SK-N-SH treated with all-trans-retinoic acid at 6 μM for 48 hours (cell line): ENCODE measurements at regions not wholly inside any gene's neighbourhood (a gene's known extent, or its start where the extent isn't known, plus 50 kb on each side); places are given as distances from the start of the nearest gene placed in this dataset.

Source experiments
- ATAC-seq: fragments of 200-7000 bp; cut with Tn5 transposase; 3 replicates; pipeline ENCODE4 v1.9.1; 2020; ENCODE audit warnings: mild to moderate bottlenecking, moderate library complexity
- ARNTL ChIP-seq: fragments of 450-650 bp; formaldehyde crosslinking; IDR thresholded peaks from 2 replicates; pipeline ENCODE4 v1.5.0; 2020; ENCODE audit warnings: low read depth, mild to moderate bottlenecking, moderate library complexity, borderline replicate concordance
- CSDC2 ChIP-seq: fragments of 250-450 bp; sonication (Bioruptor Pico); IDR thresholded peaks from 2 replicates; pipeline ENCODE4 v1.5.0; 2020; ENCODE audit warnings: mild to moderate bottlenecking, moderate library complexity
- ESRRG ChIP-seq: fragments of 250-450 bp; sonication (Bioruptor Pico); IDR thresholded peaks from 2 replicates; pipeline ENCODE4 v1.6.1; 2021; ENCODE audit warnings: mild to moderate bottlenecking
- GLIS3 ChIP-seq: fragments of 250-450 bp; sonication (Bioruptor Pico); IDR thresholded peaks from 2 replicates; pipeline ENCODE4 v1.5.0; 2020; ENCODE audit warnings: mild to moderate bottlenecking, moderate library complexity
- ISL1 ChIP-seq: fragments of 250-450 bp; sonication (Bioruptor Pico); IDR thresholded peaks from 2 replicates; pipeline ENCODE4 v2.1.2; 2022; ENCODE audit warnings: mild to moderate bottlenecking, moderate library complexity
- PPARA ChIP-seq: fragments of 250-450 bp; sonication (Bioruptor Pico); IDR thresholded peaks from 2 replicates; pipeline ENCODE4 v1.5.0; 2020; ENCODE audit warnings: mild to moderate bottlenecking, borderline replicate concordance
- SNAI2 ChIP-seq: fragments of 250-450 bp; sonication (Bioruptor Pico); IDR thresholded peaks from 2 replicates; pipeline ENCODE4 v1.5.0; 2020; ENCODE audit warnings: mild to moderate bottlenecking, moderate library complexity
- TCF4 ChIP-seq: fragments of 250-450 bp; sonication (Bioruptor Pico); IDR thresholded peaks from 2 replicates; pipeline ENCODE4 v1.8.0; 2021; ENCODE audit warnings: mild to moderate bottlenecking, moderate library complexity, borderline replicate concordance
- TOX ChIP-seq: fragments of 250-450 bp; sonication (Bioruptor Pico); IDR thresholded peaks from 2 replicates; pipeline ENCODE4 v1.8.0; 2021; ENCODE audit warnings: mild to moderate bottlenecking, moderate library complexity, borderline replicate concordance
- TSHZ2 ChIP-seq: fragments of 250-450 bp; sonication (Bioruptor Pico); IDR thresholded peaks from 2 replicates; pipeline ENCODE4 v1.5.0; 2020; ENCODE audit warnings: mild to moderate bottlenecking, moderate library complexity
- ZFP3 ChIP-seq: fragments of 250-450 bp; sonication (Bioruptor Pico); IDR thresholded peaks from 2 replicates; pipeline ENCODE4 v1.5.0; 2020; ENCODE audit warnings: mild to moderate bottlenecking, moderate library complexity
- ZFP30 ChIP-seq: fragments of 450-650 bp; formaldehyde crosslinking; IDR thresholded peaks from 2 replicates; pipeline ENCODE4 v1.5.0; 2022; ENCODE audit warnings: mild to moderate bottlenecking, moderate library complexity
- ZNF70 ChIP-seq: fragments of 450-650 bp; formaldehyde crosslinking; IDR thresholded peaks from 2 replicates; pipeline ENCODE4 v1.5.0; 2020; ENCODE audit warnings: mild to moderate bottlenecking, moderate library complexity
- ZNF8 ChIP-seq: fragments of 450-650 bp; formaldehyde crosslinking; IDR thresholded peaks from 2 replicates; pipeline ENCODE4 v1.5.0; 2020; ENCODE audit warnings: mild to moderate bottlenecking, moderate library complexity
- TF ChIP-seq, protein P1 (sequence below): fragments of 250-450 bp; sonication (Bioruptor Pico); IDR thresholded peaks from 2 replicates; pipeline ENCODE4 v1.5.1; 2021; ENCODE audit warnings: mild to moderate bottlenecking, moderate library complexity
- TF ChIP-seq, protein P2 (sequence below): fragments of 250-450 bp; sonication (Bioruptor Pico); IDR thresholded peaks from 2 replicates; pipeline ENCODE4 v1.5.1; 2020; ENCODE audit warnings: low read depth, mild to moderate bottlenecking, moderate library complexity

- TF ChIP-seq TSHZ2 (CRISPR knock-in tag) = no peak
- TF ChIP-seq TOX (CRISPR knock-in tag) = no peak
- TF ChIP-seq ARNTL (CRISPR knock-in tag) = no peak
- TF ChIP-seq, protein P1, sequence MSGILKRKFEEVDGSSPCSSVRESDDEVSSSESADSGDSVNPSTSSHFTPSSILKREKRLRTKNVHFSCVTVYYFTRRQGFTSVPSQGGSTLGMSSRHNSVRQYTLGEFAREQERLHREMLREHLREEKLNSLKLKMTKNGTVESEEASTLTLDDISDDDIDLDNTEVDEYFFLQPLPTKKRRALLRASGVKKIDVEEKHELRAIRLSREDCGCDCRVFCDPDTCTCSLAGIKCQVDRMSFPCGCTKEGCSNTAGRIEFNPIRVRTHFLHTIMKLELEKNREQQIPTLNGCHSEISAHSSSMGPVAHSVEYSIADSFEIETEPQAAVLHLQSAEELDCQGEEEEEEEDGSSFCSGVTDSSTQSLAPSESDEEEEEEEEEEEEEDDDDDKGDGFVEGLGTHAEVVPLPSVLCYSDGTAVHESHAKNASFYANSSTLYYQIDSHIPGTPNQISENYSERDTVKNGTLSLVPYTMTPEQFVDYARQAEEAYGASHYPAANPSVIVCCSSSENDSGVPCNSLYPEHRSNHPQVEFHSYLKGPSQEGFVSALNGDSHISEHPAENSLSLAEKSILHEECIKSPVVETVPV (CRISPR knock-in tag) = no peak
- no peak for TF ChIP-seq ZNF70
- TF ChIP-seq ESRRG (CRISPR knock-in tag) = no peak
- TF ChIP-seq GLIS3 (CRISPR knock-in tag) = no peak
- no peak for TF ChIP-seq TCF4 (CRISPR knock-in tag)
- TF ChIP-seq ZFP30 (CRISPR knock-in tag) = no peak
- TF ChIP-seq, all 23 proteins: peak for 0
- no peak for ATAC-seq
Observed at GRCh38 chr7:142654398-142654797, 94.9 kb upstream of the PRSS1 start.

DNA sequence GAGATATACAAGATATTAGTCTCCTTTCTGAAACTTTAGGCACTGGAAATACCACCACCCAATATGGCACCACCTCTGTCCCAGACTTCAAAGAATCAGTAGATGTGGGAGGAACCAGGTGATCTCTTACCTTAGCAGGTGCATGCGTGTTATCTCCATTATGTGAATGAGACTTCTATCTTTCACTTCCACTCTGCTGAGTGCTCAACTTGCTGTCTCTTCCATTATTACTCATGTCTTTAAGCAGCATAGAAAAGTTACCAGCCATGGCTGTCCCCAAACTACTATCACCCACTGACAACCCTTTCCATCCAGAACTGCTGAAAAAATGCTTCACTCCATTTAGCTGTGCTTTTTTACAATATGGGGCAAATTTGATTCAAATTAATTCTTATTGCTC lies 101.5 kb upstream of the PRSS1 start:
- TF ChIP-seq TSHZ2 (CRISPR knock-in tag) (no peak), ZFP3 (CRISPR knock-in tag) (no peak)
- TF ChIP-seq, protein P2, sequence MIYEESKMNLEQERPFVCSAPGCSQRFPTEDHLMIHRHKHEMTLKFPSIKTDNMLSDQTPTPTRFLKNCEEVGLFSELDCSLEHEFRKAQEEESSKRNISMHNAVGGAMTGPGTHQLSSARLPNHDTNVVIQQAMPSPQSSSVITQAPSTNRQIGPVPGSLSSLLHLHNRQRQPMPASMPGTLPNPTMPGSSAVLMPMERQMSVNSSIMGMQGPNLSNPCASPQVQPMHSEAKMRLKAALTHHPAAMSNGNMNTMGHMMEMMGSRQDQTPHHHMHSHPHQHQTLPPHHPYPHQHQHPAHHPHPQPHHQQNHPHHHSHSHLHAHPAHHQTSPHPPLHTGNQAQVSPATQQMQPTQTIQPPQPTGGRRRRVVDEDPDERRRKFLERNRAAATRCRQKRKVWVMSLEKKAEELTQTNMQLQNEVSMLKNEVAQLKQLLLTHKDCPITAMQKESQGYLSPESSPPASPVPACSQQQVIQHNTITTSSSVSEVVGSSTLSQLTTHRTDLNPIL (CRISPR knock-in tag) = no peak
- ATAC-seq = no peak

DNA sequence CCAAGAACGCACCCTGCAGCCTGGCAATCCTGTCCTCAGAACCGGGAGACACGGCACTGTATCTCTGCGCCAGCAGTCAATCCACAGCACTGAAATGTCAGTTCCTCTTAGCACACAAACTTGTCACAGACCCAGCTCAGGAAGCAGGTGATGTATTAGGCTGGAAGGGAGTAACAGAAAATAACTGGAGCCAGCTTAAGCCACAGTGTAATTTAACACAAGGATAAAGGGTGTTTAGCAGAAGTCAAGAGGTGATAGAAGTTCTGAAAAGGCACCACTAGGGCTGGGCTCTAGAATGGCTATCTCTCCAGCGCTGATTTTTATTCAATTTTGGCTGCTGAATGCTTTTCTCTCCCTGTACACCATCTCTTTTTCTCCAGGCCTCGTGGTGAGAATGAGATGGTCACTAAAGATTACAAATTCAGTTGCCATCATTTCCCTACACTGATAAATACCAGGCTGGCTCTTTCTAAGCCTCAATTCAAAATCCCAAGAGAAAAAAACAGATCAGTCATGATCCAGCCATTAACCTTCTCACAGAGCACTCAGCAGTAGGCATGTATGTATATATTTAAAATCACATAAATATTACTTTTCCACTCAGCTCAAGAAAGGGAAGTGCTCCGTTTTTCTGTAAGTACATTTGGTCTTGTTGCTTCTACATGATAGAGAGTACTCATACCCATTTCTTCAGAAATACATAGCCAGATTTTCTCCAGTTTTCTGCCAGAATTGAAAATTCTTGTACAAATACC lies 102.7 kb upstream of the PRSS1 start:
- peak; percentile 78 for ATAC-seq

More for the DNA sequence above, 102.7 kb upstream of the PRSS1 start:
- no peak for TF ChIP-seq SNAI2
- no peak for TF ChIP-seq PPARA (CRISPR knock-in tag)
- no peak for TF ChIP-seq TOX (CRISPR knock-in tag)
- TF ChIP-seq ZNF8 (CRISPR knock-in tag) = no peak
- TF ChIP-seq CSDC2 = no peak
- TF ChIP-seq TSHZ2 (CRISPR knock-in tag) = no peak
- no peak for TF ChIP-seq ISL1
- no peak for TF ChIP-seq ARNTL (CRISPR knock-in tag)
- TF ChIP-seq, protein P2 (CRISPR knock-in tag) = no peak
- TF ChIP-seq, all 23 proteins: peak for 0
